ENCODE measurements at regions not wholly inside any gene's neighbourhood (a gene's known extent, or its start where the extent isn't known, plus 50 kb on each side); places are given as distances from the start of the nearest gene placed in this dataset.

DNA sequence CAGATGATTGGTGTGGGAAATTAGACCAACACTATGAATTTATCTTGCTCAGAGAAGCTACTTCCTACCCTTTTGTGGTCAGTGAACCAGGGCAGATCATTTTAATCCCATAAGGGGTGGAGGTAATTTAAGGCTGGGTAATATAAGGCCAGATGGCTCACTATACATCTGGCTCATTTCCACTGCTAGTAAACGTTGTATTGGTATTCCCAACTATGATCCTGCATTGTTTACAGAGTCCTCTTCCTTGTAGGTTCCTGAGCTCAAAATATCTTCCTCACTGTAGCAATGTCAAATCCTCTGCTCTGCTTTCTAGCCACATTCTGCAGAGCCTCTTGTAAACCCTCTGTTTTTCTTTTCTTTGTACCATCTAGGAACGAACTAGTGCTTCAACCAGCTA lies 93.0 kb upstream of the MGAT4C start:
- H3K27me3 Mint-ChIP-seq: no peaks in the 10 kb centered on the region
- CTCF ChIA-PET: no interaction called here
- POLR2A ChIA-PET: no interaction called here

DNA sequence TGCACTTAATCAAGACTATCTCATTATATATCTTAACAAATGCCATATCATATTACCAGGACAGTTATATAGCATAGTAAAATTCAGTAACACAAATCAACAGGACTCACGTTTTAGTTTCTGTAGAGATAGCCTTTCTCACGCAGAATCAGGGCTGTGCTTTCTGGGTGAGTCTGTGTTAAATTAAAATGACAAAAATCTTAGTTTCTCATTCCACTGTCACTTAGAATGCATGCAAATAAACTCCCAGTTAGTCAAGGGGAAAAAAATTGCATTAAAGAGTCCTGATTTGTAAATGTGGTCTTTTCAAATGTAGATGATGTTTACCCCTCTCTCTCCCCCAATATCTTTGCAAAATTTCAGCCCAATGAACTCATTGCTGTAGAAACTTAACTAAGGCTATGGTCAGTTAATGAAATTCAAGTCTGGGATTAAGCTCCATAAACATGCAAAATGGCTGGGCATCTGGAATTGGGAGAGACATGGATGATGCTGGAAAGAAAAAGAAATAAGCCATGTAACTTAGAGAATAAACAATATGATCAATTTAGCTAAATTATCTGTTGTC lies 77.8 kb upstream of the MGAT4C start:
- H3K4me3 Mint-ChIP-seq: no peak overlapping the region
- CTCF ChIA-PET: no interaction called here

More for the DNA sequence above, 93.0 kb upstream of the MGAT4C start:
- no peaks in the 10 kb centered on the region for H3K4me1 Mint-ChIP-seq (ENCODE audit: low read depth)
- DNase-seq (no peak), ATAC-seq (no peak)
- intact Hi-C loops (cut with micrococcal nuclease): no loop called here
- peaks cover 1% of the 10 kb centered on the region for H3K9me3 Mint-ChIP-seq
- H3K4me3 Mint-ChIP-seq: no peak overlapping the region
- no peaks in the 10 kb centered on the region for H3K36me3 Mint-ChIP-seq (ENCODE audit: low read depth)
- TF ChIP-seq, protein P1, sequence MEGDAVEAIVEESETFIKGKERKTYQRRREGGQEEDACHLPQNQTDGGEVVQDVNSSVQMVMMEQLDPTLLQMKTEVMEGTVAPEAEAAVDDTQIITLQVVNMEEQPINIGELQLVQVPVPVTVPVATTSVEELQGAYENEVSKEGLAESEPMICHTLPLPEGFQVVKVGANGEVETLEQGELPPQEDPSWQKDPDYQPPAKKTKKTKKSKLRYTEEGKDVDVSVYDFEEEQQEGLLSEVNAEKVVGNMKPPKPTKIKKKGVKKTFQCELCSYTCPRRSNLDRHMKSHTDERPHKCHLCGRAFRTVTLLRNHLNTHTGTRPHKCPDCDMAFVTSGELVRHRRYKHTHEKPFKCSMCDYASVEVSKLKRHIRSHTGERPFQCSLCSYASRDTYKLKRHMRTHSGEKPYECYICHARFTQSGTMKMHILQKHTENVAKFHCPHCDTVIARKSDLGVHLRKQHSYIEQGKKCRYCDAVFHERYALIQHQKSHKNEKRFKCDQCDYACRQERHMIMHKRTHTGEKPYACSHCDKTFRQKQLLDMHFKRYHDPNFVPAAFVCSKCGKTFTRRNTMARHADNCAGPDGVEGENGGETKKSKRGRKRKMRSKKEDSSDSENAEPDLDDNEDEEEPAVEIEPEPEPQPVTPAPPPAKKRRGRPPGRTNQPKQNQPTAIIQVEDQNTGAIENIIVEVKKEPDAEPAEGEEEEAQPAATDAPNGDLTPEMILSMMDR (IDR thresholded peaks at IDR 0.05): no peak
- no peak overlapping the region for H3K27ac Mint-ChIP-seq

DNA sequence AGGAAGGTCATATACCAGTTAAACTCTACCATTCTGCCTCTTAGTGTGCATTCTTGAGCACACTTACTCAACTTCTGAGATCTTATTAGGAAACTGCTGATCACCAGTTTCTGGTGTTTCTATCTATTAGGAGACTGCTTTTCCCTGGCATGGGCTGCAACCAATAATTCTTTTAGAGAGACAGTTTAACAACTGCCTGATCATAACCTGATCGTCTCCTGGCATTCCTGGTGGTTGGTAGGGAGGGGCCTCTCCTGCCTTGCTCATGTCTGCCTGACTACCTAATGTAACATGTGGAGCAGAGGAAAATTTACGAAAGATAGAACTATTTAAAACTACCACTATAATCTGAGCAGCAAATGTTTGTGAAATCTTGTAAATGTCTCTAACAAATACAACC lies 75.3 kb upstream of the MGAT4C start:
- no peak overlapping the region for H3K27ac Mint-ChIP-seq
- peaks cover 2% of the 10 kb centered on the region for H3K9me3 Mint-ChIP-seq
- TF ChIP-seq, protein P1 (IDR thresholded peaks at IDR 0.05): no peak
- no peaks in the 10 kb centered on the region for H3K36me3 Mint-ChIP-seq (ENCODE audit: low read depth)
- intact Hi-C loops (cut with micrococcal nuclease): no loop called here
- DNase-seq: no peak
- H3K4me1 Mint-ChIP-seq (ENCODE audit: low read depth): no peaks in the 10 kb centered on the region
- H3K27me3 Mint-ChIP-seq: no peaks in the 10 kb centered on the region
- no peak overlapping the region for H3K4me3 Mint-ChIP-seq
- ChIA-PET POLR2A (no interaction called here), CTCF (no interaction called here)
- ATAC-seq: no peak

More for the DNA sequence above, 77.8 kb upstream of the MGAT4C start:
- ATAC-seq: no peak
- intact Hi-C loops (cut with micrococcal nuclease): no loop called here
- TF ChIP-seq, protein P1 (IDR thresholded peaks at IDR 0.05): no peak
- peaks cover 2% of the 10 kb centered on the region for H3K9me3 Mint-ChIP-seq
- H3K27ac Mint-ChIP-seq: no peak overlapping the region
- H3K36me3 Mint-ChIP-seq (ENCODE audit: low read depth): no peaks in the 10 kb centered on the region
- no peaks in the 10 kb centered on the region for H3K27me3 Mint-ChIP-seq
- POLR2A ChIA-PET: no interaction called here
- no peak for DNase-seq
- no peaks in the 10 kb centered on the region for H3K4me1 Mint-ChIP-seq (ENCODE audit: low read depth)

DNA sequence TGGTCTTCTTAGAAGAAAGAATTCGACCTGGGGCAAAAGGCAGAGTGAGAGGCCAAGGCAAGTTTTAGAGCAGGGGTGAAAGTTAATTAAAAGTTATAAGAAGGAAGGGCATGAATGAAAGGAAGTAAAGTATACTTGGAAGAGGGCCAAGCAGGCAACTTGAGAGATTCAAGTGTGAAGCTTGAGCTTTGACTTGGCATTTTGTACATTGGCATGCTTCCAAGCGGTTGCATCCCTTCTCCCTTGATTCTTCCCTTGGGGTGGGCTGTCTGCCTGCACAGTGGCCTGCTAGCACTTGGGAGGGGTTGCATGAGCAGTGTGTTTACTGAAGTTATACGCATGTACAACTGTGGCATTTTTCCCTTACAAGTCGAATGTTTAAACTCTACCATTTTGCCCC lies 74.8 kb upstream of the MGAT4C start:
- Mint-ChIP-seq H3K4me1 (ENCODE audit: low read depth) (no peaks in the 10 kb centered on the region), H3K36me3 (ENCODE audit: low read depth) (no peaks in the 10 kb centered on the region), H3K27me3 (no peaks in the 10 kb centered on the region), H3K4me3 (no peak overlapping the region), H3K27ac (no peak overlapping the region), H3K9me3 (peaks cover 2% of the 10 kb centered on the region)
- no peak for ATAC-seq
- TF ChIP-seq, protein P1 (IDR thresholded peaks at IDR 0.05): no peak
- ChIA-PET CTCF (no interaction called here), POLR2A (no interaction called here)
- intact Hi-C loops (cut with micrococcal nuclease): no loop called here
- no peak for DNase-seq

DNA sequence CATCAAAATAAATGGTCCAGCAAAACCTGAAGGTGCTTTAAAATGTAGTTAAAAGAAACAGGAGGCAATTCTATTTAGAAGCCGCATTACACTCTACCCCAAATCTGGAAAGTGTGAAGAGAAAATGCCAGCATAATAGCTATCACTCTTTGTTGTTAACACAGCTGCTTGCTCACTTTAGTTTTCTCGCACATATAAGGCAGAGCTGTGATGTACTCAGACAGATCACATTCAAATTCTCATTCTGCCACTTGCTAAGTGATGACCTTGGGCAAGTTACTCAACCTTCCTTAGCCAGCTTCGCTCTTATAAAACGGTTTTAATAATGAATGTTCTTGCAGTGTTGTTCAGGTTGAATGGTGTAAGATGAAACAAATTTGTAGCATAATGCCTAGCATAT lies 56.0 kb upstream of the MGAT4C start:
- ATAC-seq (no peak), DNase-seq (no peak)
- Mint-ChIP-seq H3K4me1 (ENCODE audit: low read depth) (no peaks in the 10 kb centered on the region), H3K27me3 (no peaks in the 10 kb centered on the region), H3K27ac (no peak overlapping the region), H3K9me3 (peaks cover 3% of the 10 kb centered on the region), H3K4me3 (no peak overlapping the region), H3K36me3 (ENCODE audit: low read depth) (no peaks in the 10 kb centered on the region)
- ChIA-PET POLR2A (no interaction called here), CTCF (interaction anchor here (1.0 kb wide), 1 partner anchor 119 kb away, joined by 6 read pairs; no protein-coding TSS in a partner anchor)
- TF ChIP-seq, protein P1 (IDR thresholded peaks at IDR 0.05): no peak
- intact Hi-C loops (cut with micrococcal nuclease): no loop called here
